ENCODE measurements at regions not wholly inside any gene's neighbourhood (a gene's known extent, or its start where the extent isn't known, plus 50 kb on each side); places are given as distances from the start of the nearest gene placed in this dataset.

DNA sequence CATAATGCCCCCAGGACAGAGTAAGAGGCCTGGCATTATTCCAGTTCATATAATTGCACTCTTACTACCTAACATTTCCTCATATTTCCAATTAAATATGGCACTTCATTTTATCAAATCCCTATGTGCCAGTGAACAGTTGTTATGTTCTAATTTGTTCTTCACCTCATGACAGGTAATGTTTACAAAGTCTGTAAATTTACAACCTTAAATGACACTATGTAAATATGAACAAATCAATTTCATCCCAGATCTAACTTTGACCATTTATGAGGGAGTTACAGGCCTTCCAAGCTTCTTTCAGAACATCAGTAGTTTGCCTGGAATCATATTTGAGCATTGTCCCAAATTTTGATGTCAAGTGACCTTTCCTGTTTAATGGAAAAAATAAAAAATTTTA, 592.6 kb upstream of the CDH6 start:
- Mint-ChIP-seq H3K4me3 (no peak overlapping the region), H3K4me1 (peaks cover 18% of the 10 kb centered on the region), H3K27me3 (ENCODE audit: insufficient read depth, low read depth, poor library complexity) (peaks cover 3% of the 10 kb centered on the region), H3K9me3 (peaks cover 14% of the 10 kb centered on the region), H3K27ac (no peak overlapping the region), H3K36me3 (ENCODE audit: low read depth) (peaks cover 14% of the 10 kb centered on the region)
- Histone ChIP-seq H3K4me1 (ENCODE audit: insufficient read depth) (peaks cover 14% of the 10 kb centered on the region), H3K4me3 (no peak overlapping the region), H3K4me2 (no peak overlapping the region), H3K79me2 (replicated peaks; ENCODE audit: insufficient read depth) (no peaks in the 10 kb centered on the region), H3K36me3 (ENCODE audit: insufficient read depth) (no peaks in the 10 kb centered on the region), H3K27me3 (ENCODE audit: insufficient read depth) (peaks cover 23% of the 10 kb centered on the region), H3F3A (replicated peaks; ENCODE audit: low read depth) (no peaks in the 10 kb centered on the region), H3K27ac (ENCODE audit: low read depth) (no peak overlapping the region), H3K9me2 (ENCODE audit: insufficient read depth) (no peaks in the 10 kb centered on the region), H2AFZ (no peak overlapping the region), H4K20me1 (replicated peaks; ENCODE audit: insufficient read depth) (no peaks in the 10 kb centered on the region)
- DNase-seq (ENCODE audit: low spot score) (no peak), ATAC-seq (no peak)
- TF ChIP-seq, protein P1, sequence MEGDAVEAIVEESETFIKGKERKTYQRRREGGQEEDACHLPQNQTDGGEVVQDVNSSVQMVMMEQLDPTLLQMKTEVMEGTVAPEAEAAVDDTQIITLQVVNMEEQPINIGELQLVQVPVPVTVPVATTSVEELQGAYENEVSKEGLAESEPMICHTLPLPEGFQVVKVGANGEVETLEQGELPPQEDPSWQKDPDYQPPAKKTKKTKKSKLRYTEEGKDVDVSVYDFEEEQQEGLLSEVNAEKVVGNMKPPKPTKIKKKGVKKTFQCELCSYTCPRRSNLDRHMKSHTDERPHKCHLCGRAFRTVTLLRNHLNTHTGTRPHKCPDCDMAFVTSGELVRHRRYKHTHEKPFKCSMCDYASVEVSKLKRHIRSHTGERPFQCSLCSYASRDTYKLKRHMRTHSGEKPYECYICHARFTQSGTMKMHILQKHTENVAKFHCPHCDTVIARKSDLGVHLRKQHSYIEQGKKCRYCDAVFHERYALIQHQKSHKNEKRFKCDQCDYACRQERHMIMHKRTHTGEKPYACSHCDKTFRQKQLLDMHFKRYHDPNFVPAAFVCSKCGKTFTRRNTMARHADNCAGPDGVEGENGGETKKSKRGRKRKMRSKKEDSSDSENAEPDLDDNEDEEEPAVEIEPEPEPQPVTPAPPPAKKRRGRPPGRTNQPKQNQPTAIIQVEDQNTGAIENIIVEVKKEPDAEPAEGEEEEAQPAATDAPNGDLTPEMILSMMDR (conservative IDR thresholded peaks at IDR 0.05; ENCODE audit: low read depth in 2 of 2), result no peak
- TF ChIP-seq STAT1 (IDR thresholded peaks at IDR 0.05; ENCODE audit: unreplicated experiment) (no peak), JUNB (IDR thresholded peaks at IDR 0.05; ENCODE audit: unreplicated experiment) (no peak), ZNF331 (CRISPR knock-in tag; IDR thresholded peaks at IDR 0.05; ENCODE audit: low read depth) (no peak), CREB1 (CRISPR knock-in tag; IDR thresholded peaks at IDR 0.05; ENCODE audit: low read depth) (no peak), ZNF114 (CRISPR knock-in tag; IDR thresholded peaks at IDR 0.05) (no peak), EZH2phosphoT487 (IDR thresholded peaks at IDR 0.05; ENCODE audit: unreplicated experiment) (no peak), EZH2 (IDR thresholded peaks at IDR 0.05; ENCODE audit: low read depth, unreplicated experiment) (no peak), POLR2AphosphoS5 (IDR thresholded peaks at IDR 0.05; ENCODE audit: low read depth) (no peak), NANOG (IDR thresholded peaks at IDR 0.05; ENCODE audit: borderline replicate concordance) (no peak)
- TF ChIP-seq, protein P2, sequence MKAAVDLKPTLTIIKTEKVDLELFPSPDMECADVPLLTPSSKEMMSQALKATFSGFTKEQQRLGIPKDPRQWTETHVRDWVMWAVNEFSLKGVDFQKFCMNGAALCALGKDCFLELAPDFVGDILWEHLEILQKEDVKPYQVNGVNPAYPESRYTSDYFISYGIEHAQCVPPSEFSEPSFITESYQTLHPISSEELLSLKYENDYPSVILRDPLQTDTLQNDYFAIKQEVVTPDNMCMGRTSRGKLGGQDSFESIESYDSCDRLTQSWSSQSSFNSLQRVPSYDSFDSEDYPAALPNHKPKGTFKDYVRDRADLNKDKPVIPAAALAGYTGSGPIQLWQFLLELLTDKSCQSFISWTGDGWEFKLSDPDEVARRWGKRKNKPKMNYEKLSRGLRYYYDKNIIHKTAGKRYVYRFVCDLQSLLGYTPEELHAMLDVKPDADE (IDR thresholded peaks at IDR 0.05), result no peak
- TF ChIP-seq, protein P3, sequence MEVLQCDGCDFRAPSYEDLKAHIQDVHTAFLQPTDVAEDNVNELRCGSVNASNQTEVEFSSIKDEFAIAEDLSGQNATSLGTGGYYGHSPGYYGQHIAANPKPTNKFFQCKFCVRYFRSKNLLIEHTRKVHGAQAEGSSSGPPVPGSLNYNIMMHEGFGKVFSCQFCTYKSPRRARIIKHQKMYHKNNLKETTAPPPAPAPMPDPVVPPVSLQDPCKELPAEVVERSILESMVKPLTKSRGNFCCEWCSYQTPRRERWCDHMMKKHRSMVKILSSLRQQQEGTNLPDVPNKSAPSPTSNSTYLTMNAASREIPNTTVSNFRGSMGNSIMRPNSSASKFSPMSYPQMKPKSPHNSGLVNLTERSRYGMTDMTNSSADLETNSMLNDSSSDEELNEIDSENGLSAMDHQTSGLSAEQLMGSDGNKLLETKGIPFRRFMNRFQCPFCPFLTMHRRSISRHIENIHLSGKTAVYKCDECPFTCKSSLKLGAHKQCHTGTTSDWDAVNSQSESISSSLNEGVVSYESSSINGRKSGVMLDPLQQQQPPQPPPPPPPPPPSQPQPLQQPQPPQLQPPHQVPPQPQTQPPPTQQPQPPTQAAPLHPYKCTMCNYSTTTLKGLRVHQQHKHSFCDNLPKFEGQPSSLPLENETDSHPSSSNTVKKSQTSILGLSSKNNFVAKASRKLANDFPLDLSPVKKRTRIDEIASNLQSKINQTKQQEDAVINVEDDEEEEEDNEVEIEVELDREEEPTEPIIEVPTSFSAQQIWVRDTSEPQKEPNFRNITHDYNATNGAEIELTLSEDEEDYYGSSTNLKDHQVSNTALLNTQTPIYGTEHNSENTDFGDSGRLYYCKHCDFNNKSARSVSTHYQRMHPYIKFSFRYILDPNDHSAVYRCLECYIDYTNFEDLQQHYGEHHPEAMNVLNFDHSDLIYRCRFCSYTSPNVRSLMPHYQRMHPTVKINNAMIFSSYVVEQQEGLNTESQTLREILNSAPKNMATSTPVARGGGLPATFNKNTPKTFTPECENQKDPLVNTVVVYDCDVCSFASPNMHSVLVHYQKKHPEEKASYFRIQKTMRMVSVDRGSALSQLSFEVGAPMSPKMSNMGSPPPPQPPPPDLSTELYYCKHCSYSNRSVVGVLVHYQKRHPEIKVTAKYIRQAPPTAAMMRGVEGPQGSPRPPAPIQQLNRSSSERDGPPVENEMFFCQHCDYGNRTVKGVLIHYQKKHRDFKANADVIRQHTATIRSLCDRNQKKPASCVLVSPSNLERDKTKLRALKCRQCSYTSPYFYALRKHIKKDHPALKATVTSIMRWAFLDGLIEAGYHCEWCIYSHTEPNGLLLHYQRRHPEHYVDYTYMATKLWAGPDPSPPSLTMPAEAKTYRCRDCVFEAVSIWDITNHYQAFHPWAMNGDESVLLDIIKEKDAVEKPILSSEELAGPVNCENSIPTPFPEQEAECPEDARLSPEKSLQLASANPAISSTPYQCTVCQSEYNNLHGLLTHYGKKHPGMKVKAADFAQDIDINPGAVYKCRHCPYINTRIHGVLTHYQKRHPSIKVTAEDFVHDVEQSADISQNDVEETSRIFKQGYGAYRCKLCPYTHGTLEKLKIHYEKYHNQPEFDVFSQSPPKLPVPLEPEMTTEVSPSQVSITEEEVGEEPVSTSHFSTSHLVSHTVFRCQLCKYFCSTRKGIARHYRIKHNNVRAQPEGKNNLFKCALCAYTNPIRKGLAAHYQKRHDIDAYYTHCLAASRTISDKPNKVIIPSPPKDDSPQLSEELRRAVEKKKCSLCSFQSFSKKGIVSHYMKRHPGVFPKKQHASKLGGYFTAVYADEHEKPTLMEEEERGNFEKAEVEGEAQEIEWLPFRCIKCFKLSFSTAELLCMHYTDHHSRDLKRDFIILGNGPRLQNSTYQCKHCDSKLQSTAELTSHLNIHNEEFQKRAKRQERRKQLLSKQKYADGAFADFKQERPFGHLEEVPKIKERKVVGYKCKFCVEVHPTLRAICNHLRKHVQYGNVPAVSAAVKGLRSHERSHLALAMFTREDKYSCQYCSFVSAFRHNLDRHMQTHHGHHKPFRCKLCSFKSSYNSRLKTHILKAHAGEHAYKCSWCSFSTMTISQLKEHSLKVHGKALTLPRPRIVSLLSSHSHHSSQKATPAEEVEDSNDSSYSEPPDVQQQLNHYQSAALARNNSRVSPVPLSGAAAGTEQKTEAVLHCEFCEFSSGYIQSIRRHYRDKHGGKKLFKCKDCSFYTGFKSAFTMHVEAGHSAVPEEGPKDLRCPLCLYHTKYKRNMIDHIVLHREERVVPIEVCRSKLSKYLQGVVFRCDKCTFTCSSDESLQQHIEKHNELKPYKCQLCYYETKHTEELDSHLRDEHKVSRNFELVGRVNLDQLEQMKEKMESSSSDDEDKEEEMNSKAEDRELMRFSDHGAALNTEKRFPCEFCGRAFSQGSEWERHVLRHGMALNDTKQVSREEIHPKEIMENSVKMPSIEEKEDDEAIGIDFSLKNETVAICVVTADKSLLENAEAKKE (CRISPR knock-in tag; IDR thresholded peaks at IDR 0.05), result no peak
- TF ChIP-seq, protein P4, sequence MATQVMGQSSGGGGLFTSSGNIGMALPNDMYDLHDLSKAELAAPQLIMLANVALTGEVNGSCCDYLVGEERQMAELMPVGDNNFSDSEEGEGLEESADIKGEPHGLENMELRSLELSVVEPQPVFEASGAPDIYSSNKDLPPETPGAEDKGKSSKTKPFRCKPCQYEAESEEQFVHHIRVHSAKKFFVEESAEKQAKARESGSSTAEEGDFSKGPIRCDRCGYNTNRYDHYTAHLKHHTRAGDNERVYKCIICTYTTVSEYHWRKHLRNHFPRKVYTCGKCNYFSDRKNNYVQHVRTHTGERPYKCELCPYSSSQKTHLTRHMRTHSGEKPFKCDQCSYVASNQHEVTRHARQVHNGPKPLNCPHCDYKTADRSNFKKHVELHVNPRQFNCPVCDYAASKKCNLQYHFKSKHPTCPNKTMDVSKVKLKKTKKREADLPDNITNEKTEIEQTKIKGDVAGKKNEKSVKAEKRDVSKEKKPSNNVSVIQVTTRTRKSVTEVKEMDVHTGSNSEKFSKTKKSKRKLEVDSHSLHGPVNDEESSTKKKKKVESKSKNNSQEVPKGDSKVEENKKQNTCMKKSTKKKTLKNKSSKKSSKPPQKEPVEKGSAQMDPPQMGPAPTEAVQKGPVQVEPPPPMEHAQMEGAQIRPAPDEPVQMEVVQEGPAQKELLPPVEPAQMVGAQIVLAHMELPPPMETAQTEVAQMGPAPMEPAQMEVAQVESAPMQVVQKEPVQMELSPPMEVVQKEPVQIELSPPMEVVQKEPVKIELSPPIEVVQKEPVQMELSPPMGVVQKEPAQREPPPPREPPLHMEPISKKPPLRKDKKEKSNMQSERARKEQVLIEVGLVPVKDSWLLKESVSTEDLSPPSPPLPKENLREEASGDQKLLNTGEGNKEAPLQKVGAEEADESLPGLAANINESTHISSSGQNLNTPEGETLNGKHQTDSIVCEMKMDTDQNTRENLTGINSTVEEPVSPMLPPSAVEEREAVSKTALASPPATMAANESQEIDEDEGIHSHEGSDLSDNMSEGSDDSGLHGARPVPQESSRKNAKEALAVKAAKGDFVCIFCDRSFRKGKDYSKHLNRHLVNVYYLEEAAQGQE (IDR thresholded peaks at IDR 0.05; ENCODE audit: unreplicated experiment), result no peak

All from GM23338 (cell line).